ENCODE measurements at regions not wholly inside any gene's neighbourhood (a gene's known extent, or its start where the extent isn't known, plus 50 kb on each side); places are given as distances from the start of the nearest gene placed in this dataset.

DNA sequence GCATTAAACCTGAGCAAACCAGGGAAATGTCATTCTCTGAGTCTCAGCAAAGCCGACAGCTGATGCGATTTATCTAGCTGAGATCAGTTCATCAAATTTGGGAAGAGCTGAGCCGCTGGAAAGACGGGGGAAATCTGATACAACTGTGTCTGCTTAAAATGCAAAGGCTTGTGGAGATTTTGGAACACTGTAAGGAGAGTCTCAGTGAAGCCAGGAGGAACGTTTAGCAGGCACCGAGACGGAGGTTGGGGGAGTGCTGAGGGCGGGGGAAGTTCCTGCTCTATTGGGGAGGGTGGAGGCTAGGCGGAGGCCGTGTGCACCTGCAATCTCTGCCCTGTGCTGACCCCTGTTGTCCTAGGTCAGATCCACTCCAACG lies 143.2 kb upstream of the CSF3R start:
- TF ChIP-seq, protein P1, sequence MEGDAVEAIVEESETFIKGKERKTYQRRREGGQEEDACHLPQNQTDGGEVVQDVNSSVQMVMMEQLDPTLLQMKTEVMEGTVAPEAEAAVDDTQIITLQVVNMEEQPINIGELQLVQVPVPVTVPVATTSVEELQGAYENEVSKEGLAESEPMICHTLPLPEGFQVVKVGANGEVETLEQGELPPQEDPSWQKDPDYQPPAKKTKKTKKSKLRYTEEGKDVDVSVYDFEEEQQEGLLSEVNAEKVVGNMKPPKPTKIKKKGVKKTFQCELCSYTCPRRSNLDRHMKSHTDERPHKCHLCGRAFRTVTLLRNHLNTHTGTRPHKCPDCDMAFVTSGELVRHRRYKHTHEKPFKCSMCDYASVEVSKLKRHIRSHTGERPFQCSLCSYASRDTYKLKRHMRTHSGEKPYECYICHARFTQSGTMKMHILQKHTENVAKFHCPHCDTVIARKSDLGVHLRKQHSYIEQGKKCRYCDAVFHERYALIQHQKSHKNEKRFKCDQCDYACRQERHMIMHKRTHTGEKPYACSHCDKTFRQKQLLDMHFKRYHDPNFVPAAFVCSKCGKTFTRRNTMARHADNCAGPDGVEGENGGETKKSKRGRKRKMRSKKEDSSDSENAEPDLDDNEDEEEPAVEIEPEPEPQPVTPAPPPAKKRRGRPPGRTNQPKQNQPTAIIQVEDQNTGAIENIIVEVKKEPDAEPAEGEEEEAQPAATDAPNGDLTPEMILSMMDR (IDR thresholded peaks at IDR 0.05) = no peak
- TF ChIP-seq POLR2A (IDR thresholded peaks at IDR 0.05) = no peak

Data from esophagus squamous epithelium (tissue), 4 donors.